ENCODE measurements at regions not wholly inside any gene's neighbourhood (a gene's known extent, or its start where the extent isn't known, plus 50 kb on each side); places are given as distances from the start of the nearest gene placed in this dataset.

- TF ChIP-seq ETS1 (conservative IDR thresholded peaks at IDR 0.05; ENCODE audit: control insufficient read depth, low read depth, low read length): no peak; the same call in 1 of the 2 replicates
- TF ChIP-seq ZNF143 (CRISPR knock-in tag; IDR thresholded peaks at IDR 0.05): no peak
- TF ChIP-seq PREB (CRISPR knock-in tag; IDR thresholded peaks at IDR 0.05): no peak
- TF ChIP-seq TARDBP (IDR thresholded peaks at IDR 0.05): peak; percentile 62; the same call in 1 of the 2 replicates
- TF ChIP-seq NKRF (IDR thresholded peaks at IDR 0.05; ENCODE audit: borderline replicate concordance): no peak
- TF ChIP-seq ZNF277 (CRISPR knock-in tag; IDR thresholded peaks at IDR 0.05; ENCODE audit: borderline replicate concordance): no peak
- no peak; the same call in 1 of the 2 replicates for TF ChIP-seq XRCC5 (IDR thresholded peaks at IDR 0.05; ENCODE audit: low read depth, low read length)
- TF ChIP-seq PCBP1 (IDR thresholded peaks at IDR 0.05; ENCODE audit: low read depth, low read length, poor library complexity, severe bottlenecking): no peak
- peak; percentile 49 for TF ChIP-seq HNRNPLL (IDR thresholded peaks at IDR 0.05; ENCODE audit: low read depth, low read length, poor library complexity, severe bottlenecking)
- TF ChIP-seq ETV1 (tag; conservative IDR thresholded peaks at IDR 0.05; ENCODE audit: low read depth): peak; percentile 100
- 0 out of 2 replicates have a peak, but pooled peaks have one; percentile 69 for TF ChIP-seq ZBTB43 (CRISPR knock-in tag; IDR thresholded peaks at IDR 0.05)
- no peak for TF ChIP-seq MXI1 (IDR thresholded peaks at IDR 0.05; ENCODE audit: low read depth, low read length)
- no peak for TF ChIP-seq GABPB1 (CRISPR knock-in tag; IDR thresholded peaks at IDR 0.05)
- TF ChIP-seq MCM2 (IDR thresholded peaks at IDR 0.05; ENCODE audit: low read depth): no peak
These were observed 746.0 kb upstream of the ADGRB3 start (continued) for GRCh38 chr6:67888886-67889681.

All from K562 (cell line).